ENCODE measurements at regions not wholly inside any gene's neighbourhood (a gene's known extent, or its start where the extent isn't known, plus 50 kb on each side); places are given as distances from the start of the nearest gene placed in this dataset.
A peak's percentile ranks its signal among the peaks of the same experiment; 100 is the strongest.

DNA sequence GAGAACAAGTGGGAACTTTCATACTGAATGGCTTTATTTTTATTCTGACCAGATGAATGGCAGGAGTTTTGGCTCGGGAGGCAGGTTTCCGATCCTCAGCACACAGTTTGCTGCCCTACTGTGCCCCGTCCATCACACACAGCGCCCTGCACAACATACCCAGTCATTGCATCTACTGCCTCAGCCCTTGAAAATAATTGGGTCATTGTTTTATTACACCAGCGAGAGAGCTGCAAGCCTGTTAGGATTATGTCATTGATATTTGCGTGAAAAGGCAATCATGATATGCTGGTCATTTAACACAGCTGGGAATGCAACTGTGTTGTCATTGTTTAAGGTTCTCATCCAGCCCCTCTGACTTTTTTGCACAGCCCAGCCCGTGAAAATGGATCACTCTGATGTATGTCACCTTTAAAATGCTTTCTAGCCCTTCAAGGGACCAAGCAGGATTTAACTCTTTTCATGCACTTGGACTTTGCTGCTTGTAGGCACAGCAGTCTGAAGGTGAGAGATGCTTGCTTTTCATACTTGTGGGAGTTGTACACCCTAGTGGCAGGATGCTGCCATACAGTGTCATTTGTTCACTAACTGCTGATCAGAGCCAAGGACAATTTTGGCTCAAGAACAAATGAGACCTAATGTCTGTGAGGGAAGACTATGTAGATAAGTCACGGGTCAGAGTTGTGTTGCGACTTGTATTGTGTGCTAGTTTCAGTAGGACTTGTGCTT, 62.3 kb downstream of the RTL9 start:
- DNase-seq: no peak
- no peak overlapping the region for H3K4me3 ChIP-seq (ENCODE audit: low read depth, low read length)
- H3K9me3 ChIP-seq: no peaks in the 10 kb centered on the region
- no peaks in the 10 kb centered on the region for H3K36me3 ChIP-seq
- no peaks in the 10 kb centered on the region for H3K27me3 ChIP-seq
- TF ChIP-seq, protein P1, sequence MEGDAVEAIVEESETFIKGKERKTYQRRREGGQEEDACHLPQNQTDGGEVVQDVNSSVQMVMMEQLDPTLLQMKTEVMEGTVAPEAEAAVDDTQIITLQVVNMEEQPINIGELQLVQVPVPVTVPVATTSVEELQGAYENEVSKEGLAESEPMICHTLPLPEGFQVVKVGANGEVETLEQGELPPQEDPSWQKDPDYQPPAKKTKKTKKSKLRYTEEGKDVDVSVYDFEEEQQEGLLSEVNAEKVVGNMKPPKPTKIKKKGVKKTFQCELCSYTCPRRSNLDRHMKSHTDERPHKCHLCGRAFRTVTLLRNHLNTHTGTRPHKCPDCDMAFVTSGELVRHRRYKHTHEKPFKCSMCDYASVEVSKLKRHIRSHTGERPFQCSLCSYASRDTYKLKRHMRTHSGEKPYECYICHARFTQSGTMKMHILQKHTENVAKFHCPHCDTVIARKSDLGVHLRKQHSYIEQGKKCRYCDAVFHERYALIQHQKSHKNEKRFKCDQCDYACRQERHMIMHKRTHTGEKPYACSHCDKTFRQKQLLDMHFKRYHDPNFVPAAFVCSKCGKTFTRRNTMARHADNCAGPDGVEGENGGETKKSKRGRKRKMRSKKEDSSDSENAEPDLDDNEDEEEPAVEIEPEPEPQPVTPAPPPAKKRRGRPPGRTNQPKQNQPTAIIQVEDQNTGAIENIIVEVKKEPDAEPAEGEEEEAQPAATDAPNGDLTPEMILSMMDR (IDR thresholded peaks at IDR 0.05; ENCODE audit: low read depth, low read length): peak; percentile 50
- H3K4me1 ChIP-seq: no peaks in the 10 kb centered on the region

DNA sequence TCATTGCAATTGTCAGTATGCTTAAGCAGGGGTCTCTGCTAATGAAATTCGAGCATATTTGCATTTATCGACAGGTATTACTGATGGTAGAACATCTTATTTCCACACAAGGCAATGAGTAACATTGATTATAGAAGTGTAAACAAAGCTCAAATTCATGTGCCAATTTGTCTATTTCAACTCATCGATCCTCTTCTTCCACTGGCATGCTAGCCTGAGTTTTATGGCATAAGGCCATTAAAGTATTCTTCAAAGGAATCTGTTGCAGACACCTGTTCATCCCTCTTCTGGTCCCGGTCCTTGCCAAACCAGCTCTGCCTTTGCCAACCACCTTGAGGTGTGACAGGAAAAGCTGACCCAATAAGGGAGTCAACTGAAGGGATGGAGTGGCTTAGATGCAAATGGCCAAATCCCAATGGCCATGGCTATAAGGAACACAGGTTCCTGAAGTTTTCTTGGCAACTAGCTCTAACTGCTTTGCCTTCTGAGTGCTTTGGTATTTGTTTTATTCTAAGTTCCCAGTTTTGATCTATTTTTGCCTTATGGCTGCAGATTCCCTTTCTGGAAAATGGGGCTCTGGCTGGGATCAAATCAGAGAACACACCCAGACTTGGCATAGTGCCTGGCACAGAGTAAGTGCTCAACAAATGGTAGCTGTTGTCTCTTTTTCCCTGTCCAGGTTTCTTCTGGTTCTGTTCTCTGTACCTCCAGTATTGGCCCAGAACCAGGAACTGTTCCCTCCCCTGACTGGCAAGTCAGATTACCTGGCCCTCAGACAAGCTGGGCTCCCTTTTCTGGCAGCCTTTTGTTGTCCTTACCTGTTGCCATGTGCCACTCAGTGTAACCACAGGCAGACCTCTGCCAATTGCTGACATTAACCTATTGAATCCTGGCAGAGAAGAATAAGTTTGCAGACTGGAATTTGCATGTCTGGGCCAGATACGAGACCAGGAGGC, 63.1 kb downstream of the RTL9 start:
- no peaks in the 10 kb centered on the region for H3K9me3 ChIP-seq
- no peaks in the 10 kb centered on the region for H3K4me1 ChIP-seq
- TF ChIP-seq, protein P1 (IDR thresholded peaks at IDR 0.05; ENCODE audit: low read depth, low read length): no peak
- no peaks in the 10 kb centered on the region for H3K36me3 ChIP-seq
- no peaks in the 10 kb centered on the region for H3K27me3 ChIP-seq
- no peak overlapping the region for H3K4me3 ChIP-seq (ENCODE audit: low read depth, low read length)
- no peak for DNase-seq

DNA sequence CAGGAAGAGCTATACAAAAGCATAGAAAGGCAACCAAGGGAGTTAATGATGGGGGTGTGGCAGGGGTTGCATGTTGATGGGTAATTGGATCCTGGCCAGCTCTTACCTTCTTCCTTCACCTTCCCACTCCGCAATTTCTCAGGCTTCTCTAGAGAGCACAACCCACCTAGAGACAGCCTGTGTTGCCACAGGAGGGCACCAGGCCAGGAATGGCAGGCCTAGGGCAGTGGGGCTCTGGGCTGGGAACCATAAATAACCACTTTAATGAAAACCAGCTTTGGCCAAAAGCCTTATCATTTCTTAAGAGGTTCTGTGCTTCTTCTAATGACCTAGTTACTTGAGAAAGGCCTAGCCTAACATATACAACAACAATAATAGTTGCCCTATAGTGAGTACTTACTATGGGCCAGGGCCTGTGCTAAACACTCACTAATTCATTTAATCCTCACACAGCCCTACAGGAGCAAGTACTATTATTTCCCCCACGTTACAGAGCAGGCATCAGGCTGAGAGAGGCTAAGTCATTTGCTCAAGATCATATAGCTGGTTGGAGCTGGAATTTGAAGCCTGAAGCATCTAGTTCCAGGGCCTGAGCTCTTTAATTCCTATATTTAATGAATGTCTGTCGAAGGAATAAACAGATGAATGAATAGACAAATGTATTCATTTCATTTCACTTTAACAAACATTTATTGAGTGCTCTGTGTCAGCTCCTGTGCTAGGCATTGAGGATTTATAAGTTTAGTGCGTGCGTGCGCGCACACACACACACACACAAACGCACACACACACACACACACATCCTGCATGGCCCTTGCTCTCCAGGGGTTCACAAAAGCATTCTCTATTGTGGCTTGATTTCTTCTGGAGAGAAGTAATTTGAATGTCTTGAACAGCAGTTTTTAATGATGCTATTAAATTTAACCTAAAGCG, 66.8 kb downstream of the RTL9 start:
- Histone ChIP-seq H3K4me1 (no peaks in the 10 kb centered on the region), H3K9me3 (no peaks in the 10 kb centered on the region), H3K27me3 (no peaks in the 10 kb centered on the region), H3K36me3 (no peaks in the 10 kb centered on the region), H3K4me3 (ENCODE audit: low read depth, low read length) (no peak overlapping the region)
- DNase-seq: no peak
- TF ChIP-seq, protein P1 (IDR thresholded peaks at IDR 0.05; ENCODE audit: low read depth, low read length): no peak

DNA sequence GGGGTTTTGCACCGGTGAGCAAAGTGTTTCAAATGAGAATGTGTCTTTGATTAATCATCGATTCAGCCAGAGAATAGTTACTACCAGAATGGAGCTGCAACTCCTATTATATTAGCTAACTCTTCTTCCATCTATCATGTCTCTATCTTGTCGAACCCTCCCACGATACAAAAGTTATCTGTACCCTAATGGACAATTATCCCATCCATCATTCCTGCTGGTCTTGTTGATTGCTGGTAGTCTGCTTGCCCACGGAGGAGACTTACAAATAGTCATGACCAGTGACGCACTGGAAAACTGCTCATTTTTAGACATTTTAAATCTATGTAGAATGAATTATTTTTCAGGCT, 67.5 kb downstream of the RTL9 start:
- DNase-seq: no peak
- TF ChIP-seq, protein P1 (IDR thresholded peaks at IDR 0.05; ENCODE audit: low read depth, low read length): no peak
- H3K27me3 ChIP-seq: no peaks in the 10 kb centered on the region
- H3K36me3 ChIP-seq: no peaks in the 10 kb centered on the region
- no peaks in the 10 kb centered on the region for H3K9me3 ChIP-seq
- H3K4me3 ChIP-seq (ENCODE audit: low read depth, low read length): no peak overlapping the region
- no peaks in the 10 kb centered on the region for H3K4me1 ChIP-seq

DNA sequence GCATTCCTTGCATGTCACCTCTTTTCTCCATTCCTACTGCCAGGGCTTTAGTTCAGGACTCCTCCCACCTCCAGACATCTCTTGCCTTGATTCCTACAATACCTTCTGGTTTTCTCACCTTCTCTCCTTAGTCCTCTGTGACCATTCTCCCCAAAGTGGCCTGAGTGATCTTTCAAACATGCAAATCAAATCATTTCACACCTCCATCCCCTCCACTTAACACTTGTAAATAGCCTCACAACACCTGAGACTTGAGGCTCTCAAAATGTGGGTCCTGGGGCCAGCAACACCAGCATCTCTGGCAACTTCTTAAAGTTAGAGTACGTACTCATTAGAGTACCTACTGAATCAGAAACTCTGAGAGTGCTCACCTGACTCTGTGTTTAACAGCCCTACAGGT, 68.4 kb downstream of the RTL9 start:
- H3K36me3 ChIP-seq: no peaks in the 10 kb centered on the region
- H3K4me1 ChIP-seq: no peaks in the 10 kb centered on the region
- H3K9me3 ChIP-seq: no peaks in the 10 kb centered on the region
- DNase-seq: no peak
- H3K27me3 ChIP-seq: no peaks in the 10 kb centered on the region
- TF ChIP-seq, protein P1 (IDR thresholded peaks at IDR 0.05; ENCODE audit: low read depth, low read length): no peak
- no peak overlapping the region for H3K4me3 ChIP-seq (ENCODE audit: low read depth, low read length)

All from BE2C (cell line).